IMR-90 (cell line): ENCODE measurements at regions not wholly inside any gene's neighbourhood (a gene's known extent, or its start where the extent isn't known, plus 50 kb on each side); places are given as distances from the start of the nearest gene placed in this dataset.

Source experiments
- ATAC-seq: fragments of 200-7000 bp; cut with Tn5 transposase; 2 replicates; pipeline ENCODE4 v1.9.1; 2020; ENCODE audit warnings: low read depth, mild to moderate bottlenecking, moderate library complexity
- BruUV-seq: library from RNA; stranded (reverse); fragments of 400-500 nt; replicated peaks from 2 replicates; lab custom pipeline; 2021; lab: Mats Ljungman, UMichigan
- CTCF ChIA-PET: fragments of 300-600 bp; formaldehyde crosslinking; extraction: SDS; loops from one replicate; lab custom pipeline; 2021; ENCODE audit warnings: antibody characterized with exemption; lab: Yijun Ruan, JAX
- POLR2A ChIA-PET: fragments of 300-600 bp; sonication (Branson Sonifier 250); formaldehyde crosslinking; loops from one replicate; lab custom pipeline; 2022; ENCODE audit warnings: antibody characterized with exemption; ENCODE audit not compliant: unreplicated experiment; lab: Charles Lee
- DNase-seq: peaks from one replicate; pipeline ENCODE4 v3.0.0; 2013
- H2AFZ ChIP-seq: replicated peaks from 2 replicates; pipeline ENCODE3; 2013; ENCODE audit warnings: low read length, mild to moderate bottlenecking; ENCODE audit not compliant: poor library complexity
- H2AK5ac ChIP-seq: 2 replicates; pipeline ENCODE4 v1.6.1; 2013; ENCODE audit warnings: low read depth, low read length, inconsistent platforms
- H2AK9ac ChIP-seq: replicated peaks from 2 replicates; pipeline ENCODE3; 2013; ENCODE audit warnings: mild to moderate bottlenecking, low read depth, low read length, moderate library complexity; ENCODE audit not compliant: poor library complexity
- H2BK120ac ChIP-seq: 2 replicates; pipeline ENCODE4 v1.6.1; 2013; ENCODE audit warnings: low read depth, low read length, inconsistent platforms
- H2BK15ac ChIP-seq: 3 replicates; pipeline ENCODE4 v1.6.1; 2013; ENCODE audit warnings: low read depth, low read length, inconsistent platforms
- H2BK20ac ChIP-seq: 2 replicates; pipeline ENCODE4 v1.6.1; 2013; ENCODE audit warnings: low read depth, mild to moderate bottlenecking, inconsistent platforms, low read length, moderate library complexity
- H2BK5ac ChIP-seq: 2 replicates; pipeline ENCODE4 v1.6.1; 2013; ENCODE audit warnings: mild to moderate bottlenecking, low read depth, low read length, inconsistent platforms; ENCODE audit not compliant: poor library complexity, severe bottlenecking
- H3K14ac ChIP-seq: replicated peaks from 2 replicates; pipeline ENCODE4 v1.6.1; 2013; ENCODE audit warnings: low read depth, low read length, inconsistent platforms
- H3K18ac ChIP-seq: 2 replicates; pipeline ENCODE4 v1.6.1; 2013; ENCODE audit warnings: low read depth, low read length, control low read depth
- H3K23ac ChIP-seq: 2 replicates; pipeline ENCODE4 v1.6.1; 2013; ENCODE audit warnings: low read depth, low read length, inconsistent platforms
- H3K27ac ChIP-seq: 2 replicates; pipeline ENCODE4 v1.5.1; 2013; ENCODE audit warnings: mild to moderate bottlenecking, control low read depth, low read length; ENCODE audit not compliant: insufficient read depth
- H3K27me3 ChIP-seq: 2 replicates; pipeline ENCODE4 v1.6.1; 2013; ENCODE audit warnings: low read length; ENCODE audit not compliant: control insufficient read depth, insufficient read depth
- H3K36me3 ChIP-seq: 2 replicates; pipeline ENCODE4 v1.6.1; 2013; ENCODE audit warnings: low read length, mixed read lengths; ENCODE audit not compliant: control insufficient read depth, insufficient read depth
- H3K4ac ChIP-seq: 2 replicates; pipeline ENCODE4 v1.6.1; 2013; ENCODE audit warnings: low read depth, low read length, inconsistent platforms
- H3K4me1 ChIP-seq: 2 replicates; pipeline ENCODE4 v1.6.1; 2013; ENCODE audit warnings: low read length, mixed read lengths; ENCODE audit not compliant: control insufficient read depth, insufficient read depth
- H3K4me2 ChIP-seq: 2 replicates; pipeline ENCODE4 v1.6.1; 2013; ENCODE audit warnings: low read depth, mild to moderate bottlenecking, control low read depth, low read length, moderate library complexity
- H3K4me3 ChIP-seq: 2 replicates; pipeline ENCODE4 v1.5.1; 2013; ENCODE audit warnings: low read depth, mild to moderate bottlenecking, control low read depth, low read length, moderate library complexity; ENCODE audit not compliant: insufficient read depth
- H3K56ac ChIP-seq: 2 replicates; pipeline ENCODE4 v1.6.1; 2013; ENCODE audit warnings: low read length, inconsistent platforms; ENCODE audit not compliant: insufficient read depth; ENCODE audit errors: extremely low read depth
- H3K79me1 ChIP-seq, 2 experiments: 2 replicates each; pipeline ENCODE4 v1.6.1; 2013; ENCODE audit warnings: low read length in 2 of 2, inconsistent platforms in 1 of 2, low read depth in 1 of 2
- H3K9ac ChIP-seq: 2 replicates; pipeline ENCODE4 v1.6.1; 2013; ENCODE audit warnings: low read depth, low read length, control low read depth
- H3K9me1 ChIP-seq: 2 replicates; pipeline ENCODE4 v1.6.1; 2013; ENCODE audit warnings: low read length, inconsistent platforms; ENCODE audit not compliant: insufficient read depth
- H3K9me3 ChIP-seq: 2 replicates; pipeline ENCODE4 v1.6.1; 2013; ENCODE audit warnings: low read length; ENCODE audit not compliant: control insufficient read depth, insufficient read depth
- H4K20me1 ChIP-seq: 2 replicates; pipeline ENCODE4 v1.6.1; 2013; ENCODE audit warnings: low read length, inconsistent platforms; ENCODE audit not compliant: insufficient read depth
- H4K5ac ChIP-seq: 2 replicates; pipeline ENCODE4 v1.6.1; 2013; ENCODE audit warnings: mild to moderate bottlenecking, low read depth, low read length, control low read depth
- H4K8ac ChIP-seq, 2 experiments: 2 replicates each; pipeline ENCODE4 v1.6.1; 2013; ENCODE audit warnings: low read depth in 2 of 2, low read length in 2 of 2, control low read depth in 1 of 2, inconsistent platforms in 1 of 2
- H4K91ac ChIP-seq: 2 replicates; pipeline ENCODE4 v1.6.1; 2013; ENCODE audit warnings: low read depth, low read length, inconsistent platforms; ENCODE audit not compliant: insufficient read depth
- MAFK ChIP-seq: IDR thresholded peaks from 2 replicates; pipeline ENCODE4 v1.6.1; 2012; ENCODE audit warnings: low read depth, low read length, improper control_type of control experiment
- MXI1 ChIP-seq: IDR thresholded peaks from 2 replicates; pipeline ENCODE4 v1.6.1; 2012; ENCODE audit warnings: low read depth, mild to moderate bottlenecking, low read length, moderate library complexity, borderline replicate concordance
- WGBS, 2 experiments: methylation state at CpG; one replicate each; pipeline versions ENCODE4 v1.1.5 to v1.1.7; 2013; ENCODE audit warnings: missing lambda C conversion rate in 2 of 2; ENCODE audit not compliant: insufficient read length in 1 of 2; ENCODE audit errors: extremely low coverage in 2 of 2; 5-methylcytosine and 5-hydroxymethylcytosine counted together
- dilution Hi-C: fragments of 300-500 bp; cut with HindIII; formaldehyde crosslinking; loops from one replicate; pipeline ENCODE4 v1.14.3; 2018; ENCODE audit warnings: low sequenced_read_pairs; ENCODE audit not compliant: unreplicated experiment
- in situ Hi-C: fragments of 300-500 bp; cut with MboI; formaldehyde crosslinking; loops from 3 replicates; pipeline ENCODE4 v1.14.3; 2019; ENCODE audit warnings: low sequenced_read_pairs, inconsistent platforms, mixed read lengths
- intact Hi-C: fragments of 100-400 bp; cut with micrococcal nuclease; formaldehyde crosslinking; loops from 2 replicates; pipeline ENCODE4 v1.10.0; 2022
- TF ChIP-seq, protein P1 (sequence below): fragments of 150-350 bp; IDR thresholded peaks from 2 replicates; pipeline ENCODE4 v1.6.1; 2016; ENCODE audit warnings: low read depth, mild to moderate bottlenecking, low read length, moderate library complexity, borderline replicate concordance

DNA sequence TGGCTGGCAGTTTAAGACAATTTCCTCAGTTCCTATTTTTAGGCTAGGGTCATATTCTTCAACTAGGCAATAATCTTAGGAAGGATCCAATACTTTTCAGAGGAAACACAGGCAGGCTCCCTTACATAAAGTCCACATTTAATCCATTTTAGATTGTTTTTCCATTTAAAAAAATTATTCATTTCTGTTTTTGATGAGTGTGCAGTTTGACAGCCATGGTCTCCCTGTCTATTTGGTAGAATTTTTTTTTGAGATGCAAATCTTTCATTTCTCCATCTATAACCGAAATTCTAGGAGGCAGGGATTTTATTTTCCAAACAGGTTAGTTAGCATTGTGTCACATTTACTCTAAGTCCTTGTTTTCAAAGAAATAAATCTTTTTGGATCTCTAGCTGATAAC is 326.8 kb downstream of the PPP4R3C start:
- no peak overlapping the region for H2AFZ ChIP-seq
- no peak overlapping the region for H2BK5ac ChIP-seq
- H4K5ac ChIP-seq, result no peak overlapping the region
- no peak for DNase-seq
- H3K9me1 ChIP-seq, result no peaks in the 10 kb centered on the region
- H3K27me3 ChIP-seq, result no peaks in the 10 kb centered on the region
- ChIA-PET POLR2A (interaction anchor here (0.6 kb wide), 1 partner anchor 55 kb away, joined by 14 read pairs; no protein-coding TSS in a partner anchor), CTCF (no interaction called here)
- H3K27ac ChIP-seq, result no peak overlapping the region
- H4K20me1 ChIP-seq, result no peaks in the 10 kb centered on the region
- H3K4ac ChIP-seq, result no peak overlapping the region
- no peak overlapping the region for H4K8ac ChIP-seq
- TF ChIP-seq MAFK (peak; percentile 77), MXI1 (no peak)
- TF ChIP-seq, protein P1, sequence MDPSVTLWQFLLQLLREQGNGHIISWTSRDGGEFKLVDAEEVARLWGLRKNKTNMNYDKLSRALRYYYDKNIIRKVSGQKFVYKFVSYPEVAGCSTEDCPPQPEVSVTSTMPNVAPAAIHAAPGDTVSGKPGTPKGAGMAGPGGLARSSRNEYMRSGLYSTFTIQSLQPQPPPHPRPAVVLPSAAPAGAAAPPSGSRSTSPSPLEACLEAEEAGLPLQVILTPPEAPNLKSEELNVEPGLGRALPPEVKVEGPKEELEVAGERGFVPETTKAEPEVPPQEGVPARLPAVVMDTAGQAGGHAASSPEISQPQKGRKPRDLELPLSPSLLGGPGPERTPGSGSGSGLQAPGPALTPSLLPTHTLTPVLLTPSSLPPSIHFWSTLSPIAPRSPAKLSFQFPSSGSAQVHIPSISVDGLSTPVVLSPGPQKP, result no peak
- H3K23ac ChIP-seq, result no peak overlapping the region
- no peak overlapping the region for H3K9ac ChIP-seq
- H3K79me1 ChIP-seq, result no peaks in the 10 kb centered on the region
- no peak overlapping the region for H3K56ac ChIP-seq
- H2BK20ac ChIP-seq, result no peak overlapping the region
- in situ Hi-C loops (no loop called here), intact Hi-C loops (no loop called here), dilution Hi-C loops (no loop called here)
- WGBS, 2 experiments, result no CpG with 5 or more reads among the region's 1 CpG
- H3K4me3 ChIP-seq, result no peak overlapping the region
- H2BK15ac ChIP-seq, result no peak overlapping the region
- H3K18ac ChIP-seq, result no peak overlapping the region
- no peak for ATAC-seq
- no peaks in the 10 kb centered on the region for H3K36me3 ChIP-seq
- H3K4me1 ChIP-seq, result no peaks in the 10 kb centered on the region
- no peaks in the 10 kb centered on the region for H3K9me3 ChIP-seq
- no peak overlapping the region for H4K91ac ChIP-seq
- H3K4me2 ChIP-seq, result no peak overlapping the region
- H2AK9ac ChIP-seq, result no peak overlapping the region
- BruUV-seq, result no TSS peak
- H2AK5ac ChIP-seq, result no peak overlapping the region
- no peak overlapping the region for H3K14ac ChIP-seq
- H2BK120ac ChIP-seq, result no peak overlapping the region
